Neural cell (in vitro differentiated cells): ENCODE measurements at regions not wholly inside any gene's neighbourhood (a gene's known extent, or its start where the extent isn't known, plus 50 kb on each side); places are given as distances from the start of the nearest gene placed in this dataset.

ENCODE experiments used
- RAD21 ChIP-seq: fragments of 450-650 bp; conservative IDR thresholded peaks from 2 replicates; pipeline ENCODE4 v1.6.1; 2014; ENCODE audit warnings: antibody characterized with exemption, mild to moderate bottlenecking, moderate library complexity
- REST ChIP-seq: IDR thresholded peaks from 2 replicates; pipeline ENCODE4 v1.6.1; 2012; ENCODE audit warnings: borderline replicate concordance

- no peak for TF ChIP-seq REST
- TF ChIP-seq RAD21 = no peak
These were observed 128.6 kb downstream of the INHBB start for GRCh38 chr2:120474486-120474885.
